DMS53 treated with DMSO at 0.1 percent for 48 hours (cell line): ENCODE measurements at regions not wholly inside any gene's neighbourhood (a gene's known extent, or its start where the extent isn't known, plus 50 kb on each side); places are given as distances from the start of the nearest gene placed in this dataset.

Experiments
- DNase-seq: peaks from one replicate; lab custom pipeline; 2025; ENCODE audit not compliant: unreplicated experiment; lab: John Stamatoyannopoulos, UW

- peak; percentile 83 for DNase-seq
Observed at GRCh38 chr3:145939431-145939830, 221.6 kb downstream of the PLOD2 start.

- peak; percentile 4 for DNase-seq
Observed at GRCh38 chr3:145942052-145942451, 218.9 kb downstream of the PLOD2 start.

GRCh38 chr3:145943952-145944351, 217.0 kb downstream of the PLOD2 start:
- DNase-seq, result no peak

- no peak for DNase-seq
Observed at GRCh38 chr3:145951441-145951840, 209.5 kb downstream of the PLOD2 start.

GRCh38 chr3:145952536-145952935, 208.4 kb downstream of the PLOD2 start:
- no peak for DNase-seq

GRCh38 chr3:145953316-145953715, 207.7 kb downstream of the PLOD2 start:
- no peak for DNase-seq

GRCh38 chr3:145959457-145960088, 201.4 kb downstream of the PLOD2 start:
- DNase-seq, result no peak

GRCh38 chr3:145963111-145963510, 197.9 kb downstream of the PLOD2 start:
- DNase-seq, result no peak

GRCh38 chr3:145967043-145967442, 193.9 kb downstream of the PLOD2 start:
- no peak for DNase-seq

GRCh38 chr3:145971186-145971585, 189.8 kb downstream of the PLOD2 start:
- DNase-seq, result no peak

GRCh38 chr3:145972851-145973250, 188.1 kb downstream of the PLOD2 start:
- no peak for DNase-seq

GRCh38 chr3:145981056-145981455, 179.9 kb downstream of the PLOD2 start:
- no peak for DNase-seq

- no peak for DNase-seq
Observed at GRCh38 chr3:145983101-145983500, 177.9 kb downstream of the PLOD2 start.
